Endothelial cell of umbilical vein (primary cell): ENCODE measurements at regions not wholly inside any gene's neighbourhood (a gene's known extent, or its start where the extent isn't known, plus 50 kb on each side); places are given as distances from the start of the nearest gene placed in this dataset.

Experiments used
- BruUV-seq: library from RNA; stranded (reverse); fragments of 400-500 nt; replicated peaks from 2 replicates; lab custom pipeline; 2021; lab: Mats Ljungman, UMichigan
- CTCF ChIA-PET: fragments of 300-600, 350-600 bp; sonication (Branson Sonifier 250); formaldehyde crosslinking; loops from one replicate; lab custom pipeline; 2021; ENCODE audit warnings: antibody characterized with exemption, inconsistent platforms; lab: Charles Lee
- POLR2A ChIA-PET: fragments of 300-600, 350-600 bp; sonication (Branson Sonifier 250); formaldehyde crosslinking; loops from one replicate; lab custom pipeline; 2021; ENCODE audit warnings: antibody characterized with exemption, inconsistent platforms; lab: Charles Lee
- DNase-seq: peaks from one replicate; pipeline ENCODE4 v3.0.0-alpha.2; 2011; ENCODE audit warnings: low read depth, low spot score
- FAIRE-seq: peaks from 2 replicates; lab custom pipeline; 2011; peaks lifted over from hg19 to GRCh38; lab: Jason Lieb, UNC
- H2AFZ ChIP-seq: 2 replicates; pipeline ENCODE4 v1.6.0; 2012; ENCODE audit warnings: low read depth, low read length, control low read depth, inconsistent platforms
- H3K27ac ChIP-seq: 2 replicates; pipeline ENCODE4 v1.5.1; 2011; ENCODE audit warnings: low read depth, mild to moderate bottlenecking, control low read depth, low read length, moderate library complexity; ENCODE audit not compliant: insufficient read depth
- H3K27me3 ChIP-seq, 2 experiments: 2 replicates each; pipeline versions ENCODE4 v1.6.0 to v1.6.1; 2011; ENCODE audit warnings: low read length in 2 of 2, mixed read lengths in 1 of 2; ENCODE audit not compliant: control insufficient read depth in 2 of 2, insufficient read depth in 2 of 2
- H3K36me3 ChIP-seq, 2 experiments: 2 replicates in 1 of 2; 3 replicates in 1 of 2; pipeline ENCODE4 v1.5.1; 2011; ENCODE audit warnings: low read length in 2 of 2, mild to moderate bottlenecking in 1 of 2, moderate library complexity in 1 of 2; ENCODE audit not compliant: control insufficient read depth in 2 of 2, insufficient read depth in 2 of 2; ENCODE audit errors: extremely low read depth in 1 of 2
- H3K4me1 ChIP-seq: 3 replicates; pipeline ENCODE4 v1.5.1; 2011; ENCODE audit warnings: mild to moderate bottlenecking, low read length; ENCODE audit not compliant: control insufficient read depth, insufficient read depth; ENCODE audit errors: extremely low read depth
- H3K4me2 ChIP-seq: 2 replicates; pipeline ENCODE4 v1.6.1; 2011; ENCODE audit warnings: low read length, control low read depth, mixed read lengths; ENCODE audit not compliant: insufficient read depth
- H3K4me3 ChIP-seq, 3 experiments: fragments of 200-600 bp in 1 of 3; sonication (generic), shearing (Covaris generic) in 1 of 3; replicated peaks in 1 of 3; 2 replicates each; pipeline ENCODE4 v1.5.1; 2011 to 2016; ENCODE audit warnings: control low read depth in 3 of 3, low read length in 3 of 3, mild to moderate bottlenecking in 2 of 3, inconsistent platforms in 1 of 3, low read depth in 1 of 3, moderate library complexity in 1 of 3; ENCODE audit not compliant: insufficient read depth in 1 of 3
- H3K79me2 ChIP-seq: 2 replicates; pipeline ENCODE4 v1.6.0; 2012; ENCODE audit warnings: low read length, inconsistent platforms; ENCODE audit not compliant: control insufficient read depth, insufficient read depth
- H3K9ac ChIP-seq: replicated peaks from 2 replicates; pipeline ENCODE3; 2011; ENCODE audit warnings: low read length, control low read depth; ENCODE audit not compliant: insufficient read depth; ENCODE audit errors: extremely low read depth
- H3K9me1 ChIP-seq: replicated peaks from 3 replicates; pipeline ENCODE4 v1.6.0; 2011; ENCODE audit warnings: mild to moderate bottlenecking, low read length; ENCODE audit not compliant: control insufficient read depth, insufficient read depth; ENCODE audit errors: extremely low read depth
- H3K9me3 ChIP-seq: replicated peaks from 2 replicates; pipeline ENCODE4 v1.5.1; 2012; ENCODE audit warnings: low read length, inconsistent platforms; ENCODE audit not compliant: control insufficient read depth, insufficient read depth
- H4K20me1 ChIP-seq: replicated peaks from 2 replicates; pipeline ENCODE3; 2011; ENCODE audit warnings: mild to moderate bottlenecking, low read length; ENCODE audit not compliant: control insufficient read depth, insufficient read depth; ENCODE audit errors: extremely low read depth
- CTCF ChIP-seq, 2 donors: IDR thresholded peaks; 1 replicate in 1 of 2; 2 replicates in 1 of 2; pipeline ENCODE4 v1.5.1; 2011; ENCODE audit warnings: low read length in 2 of 2, mild to moderate bottlenecking in 2 of 2, moderate library complexity in 2 of 2, control low read depth in 1 of 2, inconsistent platforms in 1 of 2, low read depth in 1 of 2; ENCODE audit not compliant: insufficient read depth in 1 of 2; ENCODE audit errors: extremely low read depth in 1 of 2
- EZH2 ChIP-seq: IDR thresholded peaks from 2 replicates; pipeline ENCODE4 v1.6.1; 2012; ENCODE audit warnings: borderline replicate concordance, low read depth, mild to moderate bottlenecking, moderate library complexity, low read length, inconsistent platforms; ENCODE audit not compliant: severe bottlenecking
- FOS ChIP-seq: IDR thresholded peaks from 2 replicates; pipeline ENCODE4 v1.6.1; 2011; ENCODE audit warnings: mild to moderate bottlenecking, low read length, moderate library complexity, borderline replicate concordance; ENCODE audit not compliant: insufficient read depth
- JUN ChIP-seq: IDR thresholded peaks from 2 replicates; pipeline ENCODE4 v1.6.1; 2011; ENCODE audit warnings: borderline replicate concordance, low read depth; ENCODE audit not compliant: insufficient read length, insufficient read depth
- MAX ChIP-seq: IDR thresholded peaks from 2 replicates; pipeline ENCODE4 v1.6.1; 2011; ENCODE audit not compliant: insufficient read depth, insufficient read length
- MYC ChIP-seq: IDR thresholded peaks from one replicate; pipeline ENCODE4 v1.6.1; 2011; ENCODE audit warnings: mild to moderate bottlenecking, low read depth, low read length
- POLR2A ChIP-seq: IDR thresholded peaks from 2 replicates; pipeline ENCODE4 v1.6.1; 2012; ENCODE audit warnings: low read depth, mild to moderate bottlenecking, control low read depth, low read length
- POLR2AphosphoS5 ChIP-seq: IDR thresholded peaks from 2 replicates; pipeline ENCODE4 v1.6.1; 2012; ENCODE audit warnings: low read depth, mild to moderate bottlenecking, control low read depth, low read length, moderate library complexity; ENCODE audit not compliant: insufficient read depth
- dilution Hi-C: fragments of 300-500 bp; cut with MboI; formaldehyde crosslinking; loops from one replicate; pipeline ENCODE4 v1.15.0; 2019; ENCODE audit warnings: low sequenced_read_pairs; ENCODE audit not compliant: extremely low pct_ligation_motif_present
- intact Hi-C: fragments of 100-400 bp; cut with micrococcal nuclease; formaldehyde crosslinking; loops from one replicate; pipeline ENCODE4 v1.10.0; 2022

GRCh38 chr7:45365341-45365740 lies 207.8 kb downstream of the RAMP3 start:
- no peak for TF ChIP-seq MYC
- no peak for TF ChIP-seq EZH2
- no peak for TF ChIP-seq POLR2AphosphoS5
- TF ChIP-seq MAX: no peak
- no peak for TF ChIP-seq CTCF (IDR thresholded peaks at IDR 0.05; ENCODE audit: extremely low read depth in 1 of 2, insufficient read depth in 1 of 2, low read depth in 1 of 2, low read length in 2 of 2)
- TF ChIP-seq JUN: no peak
- TF ChIP-seq FOS: no peak
- no peak for TF ChIP-seq POLR2A
- ChIA-PET CTCF (no interaction called here), POLR2A (no interaction called here)
- dilution Hi-C loops (no loop called here), intact Hi-C loops (no loop called here)
- no peak overlapping the region for H3K4me2 ChIP-seq
- no peaks in the 10 kb centered on the region for H3K27me3 ChIP-seq
- DNase-seq (no peak), FAIRE-seq (no peak)
- no peaks in the 10 kb centered on the region for H4K20me1 ChIP-seq
- no peaks in the 10 kb centered on the region for H3K4me1 ChIP-seq
- no peaks in the 10 kb centered on the region for H3K36me3 ChIP-seq
- H2AFZ ChIP-seq: no peak overlapping the region
- no peak overlapping the region for H3K9ac ChIP-seq
- H3K9me3 ChIP-seq: no peaks in the 10 kb centered on the region
- no peak overlapping the region for H3K4me3 ChIP-seq
- BruUV-seq: no TSS peak
- no peaks in the 10 kb centered on the region for H3K79me2 ChIP-seq
- no peak overlapping the region for H3K27ac ChIP-seq
- no peaks in the 10 kb centered on the region for H3K9me1 ChIP-seq
